B cell (primary cell): ENCODE measurements at regions not wholly inside any gene's neighbourhood (a gene's known extent, or its start where the extent isn't known, plus 50 kb on each side); places are given as distances from the start of the nearest gene placed in this dataset.

Experiments
- EZH2 ChIP-seq: IDR thresholded peaks from 2 replicates; pipeline ENCODE4 v1.6.1; 2012; ENCODE audit warnings: borderline replicate concordance, low read depth, mild to moderate bottlenecking, moderate library complexity, low read length; ENCODE audit not compliant: insufficient read depth, poor library complexity, severe bottlenecking
- TF ChIP-seq, protein P1 (sequence below): fragments of 200-600 bp; IDR thresholded peaks from one replicate; pipeline ENCODE4 v1.8.0; 2022; ENCODE audit warnings: antibody characterized with exemption, mild to moderate bottlenecking

- TF ChIP-seq, protein P1, sequence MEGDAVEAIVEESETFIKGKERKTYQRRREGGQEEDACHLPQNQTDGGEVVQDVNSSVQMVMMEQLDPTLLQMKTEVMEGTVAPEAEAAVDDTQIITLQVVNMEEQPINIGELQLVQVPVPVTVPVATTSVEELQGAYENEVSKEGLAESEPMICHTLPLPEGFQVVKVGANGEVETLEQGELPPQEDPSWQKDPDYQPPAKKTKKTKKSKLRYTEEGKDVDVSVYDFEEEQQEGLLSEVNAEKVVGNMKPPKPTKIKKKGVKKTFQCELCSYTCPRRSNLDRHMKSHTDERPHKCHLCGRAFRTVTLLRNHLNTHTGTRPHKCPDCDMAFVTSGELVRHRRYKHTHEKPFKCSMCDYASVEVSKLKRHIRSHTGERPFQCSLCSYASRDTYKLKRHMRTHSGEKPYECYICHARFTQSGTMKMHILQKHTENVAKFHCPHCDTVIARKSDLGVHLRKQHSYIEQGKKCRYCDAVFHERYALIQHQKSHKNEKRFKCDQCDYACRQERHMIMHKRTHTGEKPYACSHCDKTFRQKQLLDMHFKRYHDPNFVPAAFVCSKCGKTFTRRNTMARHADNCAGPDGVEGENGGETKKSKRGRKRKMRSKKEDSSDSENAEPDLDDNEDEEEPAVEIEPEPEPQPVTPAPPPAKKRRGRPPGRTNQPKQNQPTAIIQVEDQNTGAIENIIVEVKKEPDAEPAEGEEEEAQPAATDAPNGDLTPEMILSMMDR, result no peak
- TF ChIP-seq EZH2, result no peak
Observed at GRCh38 chr18:40072761-40073160, 1882.3 kb upstream of the PIK3C3 start.
